ENCODE measurements at regions not wholly inside any gene's neighbourhood (a gene's known extent, or its start where the extent isn't known, plus 50 kb on each side); places are given as distances from the start of the nearest gene placed in this dataset.

DNA sequence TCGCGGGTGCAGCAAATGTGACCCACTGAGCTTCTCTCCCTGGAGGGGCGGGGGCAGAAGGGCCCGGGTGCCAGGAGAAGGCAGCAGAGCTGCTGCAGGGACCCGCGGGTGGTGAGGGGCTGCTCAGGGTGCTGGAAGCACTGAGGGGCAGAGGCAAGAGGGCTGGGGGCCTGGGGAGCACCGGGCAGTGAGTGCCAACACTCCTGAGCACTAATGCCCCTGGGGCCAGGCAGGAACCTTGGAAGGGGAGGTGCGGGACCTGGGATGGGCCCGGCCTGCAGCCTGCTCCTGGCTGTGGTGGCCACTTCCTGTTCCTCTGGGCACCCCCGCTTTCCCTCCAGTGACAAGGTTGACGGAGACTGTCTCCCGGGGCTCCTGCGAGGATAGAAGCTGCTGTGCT is 66.5 kb upstream of the ADRA2C start:
- ChIA-PET CTCF (no interaction called here), POLR2A (no interaction called here)
- intact Hi-C loops (cut with micrococcal nuclease) (no loop called here), dilution Hi-C loops (cut with MboI; ENCODE audit: extremely low pct_ligation_motif_present, low sequenced_read_pairs) (no loop called here)
- Histone ChIP-seq H3K36me3 (ENCODE audit: control insufficient read depth in 2 of 2, extremely low read depth in 1 of 2, insufficient read depth in 2 of 2, low read length in 2 of 2) (no peaks in the 10 kb centered on the region), H3K9me1 (replicated peaks; ENCODE audit: control insufficient read depth, extremely low read depth, insufficient read depth, low read length) (no peaks in the 10 kb centered on the region), H3K4me1 (ENCODE audit: control insufficient read depth, extremely low read depth, insufficient read depth, low read length) (no peaks in the 10 kb centered on the region), H3K27ac (ENCODE audit: insufficient read depth, low read depth, low read length) (no peak overlapping the region), H3K4me2 (ENCODE audit: insufficient read depth, low read length) (no peak overlapping the region), H4K20me1 (replicated peaks; ENCODE audit: control insufficient read depth, extremely low read depth, insufficient read depth, low read length) (no peaks in the 10 kb centered on the region), H2AFZ (ENCODE audit: low read depth, low read length) (no peak overlapping the region), H3K4me3 (replicated peaks in 1 of 3; ENCODE audit: insufficient read depth in 1 of 3, low read depth in 1 of 3, low read length in 3 of 3) (no peak overlapping the region), H3K9ac (replicated peaks; ENCODE audit: extremely low read depth, insufficient read depth, low read length) (no peak overlapping the region), H3K79me2 (ENCODE audit: control insufficient read depth, insufficient read depth, low read length) (no peaks in the 10 kb centered on the region), H3K27me3 (ENCODE audit: control insufficient read depth in 2 of 2, insufficient read depth in 2 of 2, low read length in 2 of 2) (no peaks in the 10 kb centered on the region), H3K9me3 (replicated peaks; ENCODE audit: control insufficient read depth, insufficient read depth, low read length) (no peaks in the 10 kb centered on the region)
- BruUV-seq (replicated peaks) = no TSS peak
- FAIRE-seq (no peak), DNase-seq (ENCODE audit: low read depth, low spot score) (no peak)
- no peak for TF ChIP-seq EZH2 (IDR thresholded peaks at IDR 0.05; ENCODE audit: borderline replicate concordance, low read depth, low read length, severe bottlenecking)
- TF ChIP-seq, protein P1, sequence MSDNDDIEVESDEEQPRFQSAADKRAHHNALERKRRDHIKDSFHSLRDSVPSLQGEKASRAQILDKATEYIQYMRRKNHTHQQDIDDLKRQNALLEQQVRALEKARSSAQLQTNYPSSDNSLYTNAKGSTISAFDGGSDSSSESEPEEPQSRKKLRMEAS (IDR thresholded peaks at IDR 0.05; ENCODE audit: insufficient read depth, insufficient read length) = no peak
- TF ChIP-seq POLR2A (IDR thresholded peaks at IDR 0.05; ENCODE audit: low read depth, low read length) = no peak
- TF ChIP-seq POLR2AphosphoS5 (IDR thresholded peaks at IDR 0.05; ENCODE audit: insufficient read depth, low read depth, low read length) = no peak
- TF ChIP-seq, protein P2, sequence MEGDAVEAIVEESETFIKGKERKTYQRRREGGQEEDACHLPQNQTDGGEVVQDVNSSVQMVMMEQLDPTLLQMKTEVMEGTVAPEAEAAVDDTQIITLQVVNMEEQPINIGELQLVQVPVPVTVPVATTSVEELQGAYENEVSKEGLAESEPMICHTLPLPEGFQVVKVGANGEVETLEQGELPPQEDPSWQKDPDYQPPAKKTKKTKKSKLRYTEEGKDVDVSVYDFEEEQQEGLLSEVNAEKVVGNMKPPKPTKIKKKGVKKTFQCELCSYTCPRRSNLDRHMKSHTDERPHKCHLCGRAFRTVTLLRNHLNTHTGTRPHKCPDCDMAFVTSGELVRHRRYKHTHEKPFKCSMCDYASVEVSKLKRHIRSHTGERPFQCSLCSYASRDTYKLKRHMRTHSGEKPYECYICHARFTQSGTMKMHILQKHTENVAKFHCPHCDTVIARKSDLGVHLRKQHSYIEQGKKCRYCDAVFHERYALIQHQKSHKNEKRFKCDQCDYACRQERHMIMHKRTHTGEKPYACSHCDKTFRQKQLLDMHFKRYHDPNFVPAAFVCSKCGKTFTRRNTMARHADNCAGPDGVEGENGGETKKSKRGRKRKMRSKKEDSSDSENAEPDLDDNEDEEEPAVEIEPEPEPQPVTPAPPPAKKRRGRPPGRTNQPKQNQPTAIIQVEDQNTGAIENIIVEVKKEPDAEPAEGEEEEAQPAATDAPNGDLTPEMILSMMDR (IDR thresholded peaks at IDR 0.05; ENCODE audit: extremely low read depth in 1 of 2, insufficient read depth in 1 of 2, low read depth in 1 of 2, low read length in 2 of 2) = no peak
- no peak for TF ChIP-seq FOS (IDR thresholded peaks at IDR 0.05; ENCODE audit: borderline replicate concordance, insufficient read depth, low read length)
- TF ChIP-seq JUN (IDR thresholded peaks at IDR 0.05; ENCODE audit: borderline replicate concordance, insufficient read depth, insufficient read length, low read depth) = no peak
- TF ChIP-seq GATA2 (IDR thresholded peaks at IDR 0.05; ENCODE audit: insufficient read depth, insufficient read length, low read depth, low read length) = no peak
- TF ChIP-seq MYC (IDR thresholded peaks at IDR 0.05; ENCODE audit: low read depth, low read length) = no peak

Measured in endothelial cell of umbilical vein (primary cell).